IMR-90 (cell line): ENCODE measurements at regions not wholly inside any gene's neighbourhood (a gene's known extent, or its start where the extent isn't known, plus 50 kb on each side); places are given as distances from the start of the nearest gene placed in this dataset.
A peak's percentile ranks its signal among the peaks of the same experiment; 100 is the strongest.

Source experiments
- ATAC-seq: fragments of 200-7000 bp; cut with Tn5 transposase; 2 replicates; pipeline ENCODE4 v1.9.1; 2020; ENCODE audit warnings: low read depth, mild to moderate bottlenecking, moderate library complexity
- BruUV-seq: library from RNA; stranded (reverse); fragments of 400-500 nt; replicated peaks from 2 replicates; lab custom pipeline; 2021; lab: Mats Ljungman, UMichigan
- CTCF ChIA-PET: fragments of 300-600 bp; formaldehyde crosslinking; extraction: SDS; loops from one replicate; lab custom pipeline; 2021; ENCODE audit warnings: antibody characterized with exemption; lab: Yijun Ruan, JAX
- POLR2A ChIA-PET: fragments of 300-600 bp; sonication (Branson Sonifier 250); formaldehyde crosslinking; loops from one replicate; lab custom pipeline; 2022; ENCODE audit warnings: antibody characterized with exemption; ENCODE audit not compliant: unreplicated experiment; lab: Charles Lee
- DNase-seq: peaks from one replicate; pipeline ENCODE4 v3.0.0; 2013
- H2AFZ ChIP-seq: replicated peaks from 2 replicates; pipeline ENCODE3; 2013; ENCODE audit warnings: low read length, mild to moderate bottlenecking; ENCODE audit not compliant: poor library complexity
- H2AK5ac ChIP-seq: 2 replicates; pipeline ENCODE4 v1.6.1; 2013; ENCODE audit warnings: low read depth, low read length, inconsistent platforms
- H2AK9ac ChIP-seq: replicated peaks from 2 replicates; pipeline ENCODE3; 2013; ENCODE audit warnings: mild to moderate bottlenecking, low read depth, low read length, moderate library complexity; ENCODE audit not compliant: poor library complexity
- H2BK120ac ChIP-seq: 2 replicates; pipeline ENCODE4 v1.6.1; 2013; ENCODE audit warnings: low read depth, low read length, inconsistent platforms
- H2BK15ac ChIP-seq: 3 replicates; pipeline ENCODE4 v1.6.1; 2013; ENCODE audit warnings: low read depth, low read length, inconsistent platforms
- H2BK20ac ChIP-seq: 2 replicates; pipeline ENCODE4 v1.6.1; 2013; ENCODE audit warnings: low read depth, mild to moderate bottlenecking, inconsistent platforms, low read length, moderate library complexity
- H2BK5ac ChIP-seq: 2 replicates; pipeline ENCODE4 v1.6.1; 2013; ENCODE audit warnings: mild to moderate bottlenecking, low read depth, low read length, inconsistent platforms; ENCODE audit not compliant: poor library complexity, severe bottlenecking
- H3K14ac ChIP-seq: replicated peaks from 2 replicates; pipeline ENCODE4 v1.6.1; 2013; ENCODE audit warnings: low read depth, low read length, inconsistent platforms
- H3K18ac ChIP-seq: 2 replicates; pipeline ENCODE4 v1.6.1; 2013; ENCODE audit warnings: low read depth, low read length, control low read depth
- H3K23ac ChIP-seq: 2 replicates; pipeline ENCODE4 v1.6.1; 2013; ENCODE audit warnings: low read depth, low read length, inconsistent platforms
- H3K27ac ChIP-seq: 2 replicates; pipeline ENCODE4 v1.5.1; 2013; ENCODE audit warnings: mild to moderate bottlenecking, control low read depth, low read length; ENCODE audit not compliant: insufficient read depth
- H3K27me3 ChIP-seq: 2 replicates; pipeline ENCODE4 v1.6.1; 2013; ENCODE audit warnings: low read length; ENCODE audit not compliant: control insufficient read depth, insufficient read depth
- H3K36me3 ChIP-seq: 2 replicates; pipeline ENCODE4 v1.6.1; 2013; ENCODE audit warnings: low read length, mixed read lengths; ENCODE audit not compliant: control insufficient read depth, insufficient read depth
- H3K4ac ChIP-seq: 2 replicates; pipeline ENCODE4 v1.6.1; 2013; ENCODE audit warnings: low read depth, low read length, inconsistent platforms
- H3K4me1 ChIP-seq: 2 replicates; pipeline ENCODE4 v1.6.1; 2013; ENCODE audit warnings: low read length, mixed read lengths; ENCODE audit not compliant: control insufficient read depth, insufficient read depth
- H3K4me2 ChIP-seq: 2 replicates; pipeline ENCODE4 v1.6.1; 2013; ENCODE audit warnings: low read depth, mild to moderate bottlenecking, control low read depth, low read length, moderate library complexity
- H3K4me3 ChIP-seq: 2 replicates; pipeline ENCODE4 v1.5.1; 2013; ENCODE audit warnings: low read depth, mild to moderate bottlenecking, control low read depth, low read length, moderate library complexity; ENCODE audit not compliant: insufficient read depth
- H3K56ac ChIP-seq: 2 replicates; pipeline ENCODE4 v1.6.1; 2013; ENCODE audit warnings: low read length, inconsistent platforms; ENCODE audit not compliant: insufficient read depth; ENCODE audit errors: extremely low read depth
- H3K79me1 ChIP-seq, 2 experiments: 2 replicates each; pipeline ENCODE4 v1.6.1; 2013; ENCODE audit warnings: low read length in 2 of 2, inconsistent platforms in 1 of 2, low read depth in 1 of 2
- H3K9ac ChIP-seq: 2 replicates; pipeline ENCODE4 v1.6.1; 2013; ENCODE audit warnings: low read depth, low read length, control low read depth
- H3K9me1 ChIP-seq: 2 replicates; pipeline ENCODE4 v1.6.1; 2013; ENCODE audit warnings: low read length, inconsistent platforms; ENCODE audit not compliant: insufficient read depth
- H3K9me3 ChIP-seq: 2 replicates; pipeline ENCODE4 v1.6.1; 2013; ENCODE audit warnings: low read length; ENCODE audit not compliant: control insufficient read depth, insufficient read depth
- H4K20me1 ChIP-seq: 2 replicates; pipeline ENCODE4 v1.6.1; 2013; ENCODE audit warnings: low read length, inconsistent platforms; ENCODE audit not compliant: insufficient read depth
- H4K5ac ChIP-seq: 2 replicates; pipeline ENCODE4 v1.6.1; 2013; ENCODE audit warnings: mild to moderate bottlenecking, low read depth, low read length, control low read depth
- H4K8ac ChIP-seq, 2 experiments: 2 replicates each; pipeline ENCODE4 v1.6.1; 2013; ENCODE audit warnings: low read depth in 2 of 2, low read length in 2 of 2, control low read depth in 1 of 2, inconsistent platforms in 1 of 2
- H4K91ac ChIP-seq: 2 replicates; pipeline ENCODE4 v1.6.1; 2013; ENCODE audit warnings: low read depth, low read length, inconsistent platforms; ENCODE audit not compliant: insufficient read depth
- CEBPB ChIP-seq: IDR thresholded peaks from 2 replicates; pipeline ENCODE4 v1.6.1; 2012; ENCODE audit warnings: low read depth, low read length, improper control_type of control experiment
- WGBS, 2 experiments: methylation state at CpG; one replicate each; pipeline versions ENCODE4 v1.1.5 to v1.1.7; 2013; ENCODE audit warnings: missing lambda C conversion rate in 2 of 2; ENCODE audit not compliant: insufficient read length in 1 of 2; ENCODE audit errors: extremely low coverage in 2 of 2; 5-methylcytosine and 5-hydroxymethylcytosine counted together
- dilution Hi-C: fragments of 300-500 bp; cut with HindIII; formaldehyde crosslinking; loops from one replicate; pipeline ENCODE4 v1.14.3; 2018; ENCODE audit warnings: low sequenced_read_pairs; ENCODE audit not compliant: unreplicated experiment
- in situ Hi-C: fragments of 300-500 bp; cut with MboI; formaldehyde crosslinking; loops from 3 replicates; pipeline ENCODE4 v1.14.3; 2019; ENCODE audit warnings: low sequenced_read_pairs, inconsistent platforms, mixed read lengths
- intact Hi-C: fragments of 100-400 bp; cut with micrococcal nuclease; formaldehyde crosslinking; loops from 2 replicates; pipeline ENCODE4 v1.10.0; 2022
- TF ChIP-seq, protein P1 (sequence below): fragments of 150-350 bp; IDR thresholded peaks from 2 replicates; pipeline ENCODE4 v1.6.1; 2017; ENCODE audit warnings: mild to moderate bottlenecking, antibody characterized with exemption, low read length, low read depth

- Histone ChIP-seq H3K56ac (no peak overlapping the region), H3K9me1 (no peaks in the 10 kb centered on the region), H4K5ac (no peak overlapping the region), H3K9me3 (no peaks in the 10 kb centered on the region), H3K14ac (no peak overlapping the region), H2BK5ac (no peak overlapping the region), H3K4me1 (peaks cover 5% of the 10 kb centered on the region), H3K27me3 (no peaks in the 10 kb centered on the region), H4K20me1 (no peaks in the 10 kb centered on the region), H3K4me2 (no peak overlapping the region), H2BK20ac (no peak overlapping the region), H3K18ac (no peak overlapping the region), H2AK5ac (no peak overlapping the region), H4K8ac (no peak overlapping the region; a peak in 1 of 4 replicates), H3K23ac (no peak overlapping the region), H3K36me3 (no peaks in the 10 kb centered on the region), H2AK9ac (no peak overlapping the region), H3K9ac (no peak overlapping the region), H2BK15ac (no peak overlapping the region; the same call in 2 of the 3 replicates), H2AFZ (no peak overlapping the region), H3K4ac (no peak overlapping the region), H3K79me1 (no peaks in the 10 kb centered on the region), H3K27ac (no peak overlapping the region), H4K91ac (no peak overlapping the region), H2BK120ac (no peak overlapping the region), H3K4me3 (no peak overlapping the region)
- TF ChIP-seq, protein P1, sequence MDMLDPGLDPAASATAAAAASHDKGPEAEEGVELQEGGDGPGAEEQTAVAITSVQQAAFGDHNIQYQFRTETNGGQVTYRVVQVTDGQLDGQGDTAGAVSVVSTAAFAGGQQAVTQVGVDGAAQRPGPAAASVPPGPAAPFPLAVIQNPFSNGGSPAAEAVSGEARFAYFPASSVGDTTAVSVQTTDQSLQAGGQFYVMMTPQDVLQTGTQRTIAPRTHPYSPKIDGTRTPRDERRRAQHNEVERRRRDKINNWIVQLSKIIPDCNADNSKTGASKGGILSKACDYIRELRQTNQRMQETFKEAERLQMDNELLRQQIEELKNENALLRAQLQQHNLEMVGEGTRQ, result no peak
- peak; percentile 40; the same call in 1 of the 2 replicates for TF ChIP-seq CEBPB
- dilution Hi-C loops (no loop called here), in situ Hi-C loops (no loop called here), intact Hi-C loops (loop anchor here (5.0 kb wide), 1 partner anchor 63 kb away; no protein-coding TSS in a partner anchor)
- BruUV-seq, result no TSS peak
- POLR2A ChIA-PET, result no interaction called here
- DNase-seq, result peak; percentile 50
- ATAC-seq, result no peak; the same call in 1 of the 2 replicates
- WGBS, 2 experiments, result 83% methylated on average over 1 of the region's 8 CpGs; no CpG with 5 or more reads in 1 of the 2 experiments
- CTCF ChIA-PET, result interaction anchor here (0.6 to 0.7 kb wide), 3 partner anchors 24 to 581 kb away, joined by 3 to 5 read pairs (median 3); no protein-coding TSS in a partner anchor
Observed at GRCh38 chr7:41538810-41539724, 163.8 kb downstream of the INHBA start.
